Heart right ventricle (tissue), 16 donors: ENCODE measurements at regions not wholly inside any gene's neighbourhood (a gene's known extent, or its start where the extent isn't known, plus 50 kb on each side); places are given as distances from the start of the nearest gene placed in this dataset.

Experiments
- ATAC-seq, 8 donors: fragments of 200-7000 bp; cut with Tn5 transposase; one replicate each; pipeline ENCODE4 v1.9.1; 2020; ENCODE audit warnings: mild to moderate bottlenecking in 8 of 8, moderate library complexity in 8 of 8, moderate number of reproducible peaks in 1 of 8
- DNase-seq, 2 donors: peaks; one replicate each; pipeline ENCODE4 v3.0.0-alpha.2; 2020
- H3K27ac ChIP-seq, 10 donors: fragments of 200-600 bp; sonication (generic) in 2 of 10; one replicate each; pipeline versions ENCODE4 v1.5.0 to v1.8.0; 2020 to 2022; ENCODE audit warnings: mild to moderate bottlenecking in 3 of 10
- H3K27me3 ChIP-seq, 7 donors: fragments of 200-600 bp; one replicate each; pipeline ENCODE4 v1.8.0; 2021 to 2022; ENCODE audit warnings: mild to moderate bottlenecking in 2 of 7
- H3K36me3 ChIP-seq, 9 donors: fragments of 200-600 bp; sonication (generic) in 1 of 9; one replicate each; pipeline versions ENCODE4 v1.5.0 to v1.8.0; 2020 to 2022; ENCODE audit warnings: mild to moderate bottlenecking in 2 of 9
- H3K4me1 ChIP-seq, 9 donors: fragments of 200-600 bp; sonication (generic) in 1 of 9; one replicate each; pipeline versions ENCODE4 v1.5.0 to v1.8.0; 2020 to 2022; ENCODE audit warnings: mild to moderate bottlenecking in 4 of 9
- H3K4me3 ChIP-seq, 10 donors: fragments of 200-600 bp; sonication (generic) in 2 of 10; one replicate each; pipeline versions ENCODE4 v1.5.0 to v1.8.0; 2020 to 2022; ENCODE audit warnings: mild to moderate bottlenecking in 7 of 10, moderate library complexity in 2 of 10
- H3K9me3 ChIP-seq, 11 donors: fragments of 200-600 bp in 10 of 11; sonication (generic) in 2 of 11; one replicate each; pipeline versions ENCODE4 v1.5.0 to v1.8.0; 2013 to 2022; ENCODE audit warnings: mild to moderate bottlenecking in 2 of 11, control low read depth in 1 of 11, moderate library complexity in 1 of 11
- WGBS, 2 donors: extraction: QIAGEN DNeasy Blood & Tissue Kit; methylation state at CpG; one replicate each; pipeline ENCODE4 v1.1.7; 2013; ENCODE audit warnings: inconsistent platforms in 1 of 2; 5-methylcytosine and 5-hydroxymethylcytosine counted together
- intact Hi-C, 10 donors: fragments of 100-400 bp; cut with DNase I; formaldehyde crosslinking; loops; one replicate each; pipeline versions ENCODE4 v1.11.1 to v1.14.2; 2022
- TF ChIP-seq, protein P1 (sequence below), 9 donors: fragments of 200-600 bp; sonication (generic) in 2 of 9; IDR thresholded peaks; one replicate each; pipeline versions ENCODE4 v1.5.0 to v1.8.0; 2021 to 2022; ENCODE audit warnings: antibody characterized with exemption in 9 of 9, mild to moderate bottlenecking in 5 of 9, moderate library complexity in 1 of 9
- donor health status: Arrhythmogenic right ventricular cardiomyopathy.
- donor health status: ischemic (EF 13 %, LVEDD 7.1; RV severe dilation, severe dysfunction).
- donor health status: healthy with polysubstance abuse.
- donor health status: DM: no; HTN: yes; CAD: no.
- donor health status: DM: no; HTN: no; CAD: no.
- donor health status: ischemic (EF 25% LVEDD 6.9; RV normal size, moderate dysfunction).
- donor health status: ischemic (EF 25% LVEDD 5.7; RV mildly dilated, moderate dysfunction).
- donor health status: healthy.
- donor health status: DM: yes; HTN: yes; CAD: no.
- donor health status: Ischemic cardiomyopathy.
- donor health status: ischemic (EF 35%, LVEDD 5.7; RV mildly dilated, moderate dysfunction).
- donor health status: nonischemic (EF 11% LVEDD 7.7; RV severe dilation, severe dysfunction).
- donor health status: DM: yes; HTN: yes; CAD: no.
- donor health status: PGD.
- donor health status: ischemic (EF 29% LVEDD 5.4; RV normal size, mild dysfunction).
- donor health status: nonischemic (EF 23%, LVEDD 6.1; RV moderate dilation, normal function).

DNA sequence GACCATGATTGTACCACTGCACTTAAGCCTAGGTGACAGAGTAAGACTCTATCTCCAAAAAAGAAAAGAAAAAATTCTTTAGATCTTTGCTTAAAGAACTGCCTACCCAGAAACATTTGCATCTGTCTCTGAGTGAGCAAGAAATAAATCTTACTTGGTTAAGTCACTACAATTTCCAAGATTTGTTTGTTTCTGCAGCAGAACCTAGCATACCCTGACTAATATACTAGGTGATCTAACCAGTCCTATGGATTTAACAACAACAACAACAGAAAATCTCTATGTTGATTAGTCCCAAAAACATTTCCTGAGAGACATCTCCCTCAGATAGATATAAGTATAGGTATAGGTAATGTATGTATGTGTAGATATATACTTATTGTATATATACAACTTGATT is 549.3 kb upstream of the PSMD7 start:
- TF ChIP-seq, protein P1, sequence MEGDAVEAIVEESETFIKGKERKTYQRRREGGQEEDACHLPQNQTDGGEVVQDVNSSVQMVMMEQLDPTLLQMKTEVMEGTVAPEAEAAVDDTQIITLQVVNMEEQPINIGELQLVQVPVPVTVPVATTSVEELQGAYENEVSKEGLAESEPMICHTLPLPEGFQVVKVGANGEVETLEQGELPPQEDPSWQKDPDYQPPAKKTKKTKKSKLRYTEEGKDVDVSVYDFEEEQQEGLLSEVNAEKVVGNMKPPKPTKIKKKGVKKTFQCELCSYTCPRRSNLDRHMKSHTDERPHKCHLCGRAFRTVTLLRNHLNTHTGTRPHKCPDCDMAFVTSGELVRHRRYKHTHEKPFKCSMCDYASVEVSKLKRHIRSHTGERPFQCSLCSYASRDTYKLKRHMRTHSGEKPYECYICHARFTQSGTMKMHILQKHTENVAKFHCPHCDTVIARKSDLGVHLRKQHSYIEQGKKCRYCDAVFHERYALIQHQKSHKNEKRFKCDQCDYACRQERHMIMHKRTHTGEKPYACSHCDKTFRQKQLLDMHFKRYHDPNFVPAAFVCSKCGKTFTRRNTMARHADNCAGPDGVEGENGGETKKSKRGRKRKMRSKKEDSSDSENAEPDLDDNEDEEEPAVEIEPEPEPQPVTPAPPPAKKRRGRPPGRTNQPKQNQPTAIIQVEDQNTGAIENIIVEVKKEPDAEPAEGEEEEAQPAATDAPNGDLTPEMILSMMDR (IDR thresholded peaks at IDR 0.05) = no peak
- Histone ChIP-seq H3K4me1 (no peaks in the 10 kb centered on the region), H3K9me3 (peaks cover 0 to 12% (median 0%) of the 10 kb centered on the region in 11 donors), H3K4me3 (no peak overlapping the region), H3K27me3 (no peaks in the 10 kb centered on the region), H3K36me3 (no peaks in the 10 kb centered on the region), H3K27ac (no peak overlapping the region)
- intact Hi-C loops = loop anchor here in 1 of 10 donors (10.0 kb wide), 1 partner anchor 127 kb away; no protein-coding TSS in a partner anchor
- no peak for ATAC-seq
- DNase-seq = no peak

GRCh38 chr16:73746554-73746953 is 550.1 kb upstream of the PSMD7 start:
- ATAC-seq = no peak
- no peaks in the 10 kb centered on the region for H3K27me3 ChIP-seq
- TF ChIP-seq, protein P1 (IDR thresholded peaks at IDR 0.05) = no peak
- DNase-seq = no peak
- H3K36me3 ChIP-seq = no peaks in the 10 kb centered on the region
- no peaks in the 10 kb centered on the region for H3K4me1 ChIP-seq
- peaks cover 0 to 12% (median 0%) of the 10 kb centered on the region in 11 donors for H3K9me3 ChIP-seq
- no peak overlapping the region for H3K27ac ChIP-seq
- intact Hi-C loops = loop anchor here in 1 of 10 donors (10.0 kb wide), 1 partner anchor 128 kb away; no protein-coding TSS in a partner anchor
- WGBS, 2 donors = 46 to 52% methylated on average over 2 of the region's 2 CpGs
- no peak overlapping the region for H3K4me3 ChIP-seq

- Histone ChIP-seq H3K4me3 (no peak overlapping the region), H3K27me3 (no peaks in the 10 kb centered on the region), H3K27ac (no peak overlapping the region), H3K9me3 (peaks cover 0 to 16% (median 0%) of the 10 kb centered on the region in 11 donors), H3K4me1 (no peaks in the 10 kb centered on the region), H3K36me3 (no peaks in the 10 kb centered on the region)
- TF ChIP-seq, protein P1 (IDR thresholded peaks at IDR 0.05) = peak in 1 of 9 donors; percentile 12
- DNase-seq (no peak), ATAC-seq (no peak)
- intact Hi-C loops = loop anchor here in 1 of 10 donors (10.0 kb wide), 1 partner anchor 131 kb away; no protein-coding TSS in a partner anchor
- WGBS, 2 donors = 82 to 84% methylated on average over 11 of the region's 11 CpGs
These were observed 552.7 kb upstream of the PSMD7 start for GRCh38 chr16:73743665-73744496.

GRCh38 chr16:73739049-73739769 is 557.4 kb upstream of the PSMD7 start:
- TF ChIP-seq, protein P1 (IDR thresholded peaks at IDR 0.05) = no peak
- WGBS, 2 donors = 85 to 89% methylated on average over 4 of the region's 4 CpGs
- H3K36me3 ChIP-seq = no peaks in the 10 kb centered on the region
- no peaks in the 10 kb centered on the region for H3K27me3 ChIP-seq
- intact Hi-C loops = no loop called here
- no peaks in the 10 kb centered on the region for H3K4me1 ChIP-seq
- H3K4me3 ChIP-seq = no peak overlapping the region
- DNase-seq = no peak
- no peak overlapping the region for H3K27ac ChIP-seq
- no peak for ATAC-seq
- H3K9me3 ChIP-seq = peaks cover 0 to 5% (median 0%) of the 10 kb centered on the region in 11 donors
